HL-60 (cell line): ENCODE measurements at regions not wholly inside any gene's neighbourhood (a gene's known extent, or its start where the extent isn't known, plus 50 kb on each side); places are given as distances from the start of the nearest gene placed in this dataset.

Source experiments
- CTCF ChIP-seq: IDR thresholded peaks from one replicate; pipeline ENCODE4 v1.5.1; 2011; ENCODE audit warnings: low read length, control low read depth, inconsistent platforms; ENCODE audit not compliant: insufficient read depth
- GABPA ChIP-seq: IDR thresholded peaks from 2 replicates; pipeline ENCODE4 v1.6.1; 2012; ENCODE audit warnings: low read depth
- POLR2AphosphoS5 ChIP-seq: IDR thresholded peaks from 2 replicates; pipeline ENCODE4 v1.6.1; 2012; ENCODE audit warnings: low read depth
- REST ChIP-seq: IDR thresholded peaks from 2 replicates; pipeline ENCODE4 v1.6.1; 2012; ENCODE audit warnings: low read depth; ENCODE audit not compliant: insufficient replicate concordance
- SPI1 ChIP-seq: IDR thresholded peaks from 2 replicates; pipeline ENCODE4 v1.6.1; 2012; ENCODE audit warnings: low read depth, mild to moderate bottlenecking, borderline replicate concordance

GRCh38 chr7:32250003-32250402 is 179.8 kb upstream of the PDE1C start:
- TF ChIP-seq CTCF (no peak), POLR2AphosphoS5 (no peak), GABPA (no peak), REST (no peak), SPI1 (no peak)
